ENCODE measurements at regions not wholly inside any gene's neighbourhood (a gene's known extent, or its start where the extent isn't known, plus 50 kb on each side); places are given as distances from the start of the nearest gene placed in this dataset.

GRCh38 chr7:97468493-97468892 lies 263.4 kb upstream of the TAC1 start:
- TF ChIP-seq EZH2 (IDR thresholded peaks at IDR 0.05; ENCODE audit: borderline replicate concordance, control insufficient read depth, low read depth, low read length) = no peak
- no peak for TF ChIP-seq MEF2B (IDR thresholded peaks at IDR 0.05; ENCODE audit: partially characterized antibody, poor library complexity, severe bottlenecking)
- TF ChIP-seq, protein P1, sequence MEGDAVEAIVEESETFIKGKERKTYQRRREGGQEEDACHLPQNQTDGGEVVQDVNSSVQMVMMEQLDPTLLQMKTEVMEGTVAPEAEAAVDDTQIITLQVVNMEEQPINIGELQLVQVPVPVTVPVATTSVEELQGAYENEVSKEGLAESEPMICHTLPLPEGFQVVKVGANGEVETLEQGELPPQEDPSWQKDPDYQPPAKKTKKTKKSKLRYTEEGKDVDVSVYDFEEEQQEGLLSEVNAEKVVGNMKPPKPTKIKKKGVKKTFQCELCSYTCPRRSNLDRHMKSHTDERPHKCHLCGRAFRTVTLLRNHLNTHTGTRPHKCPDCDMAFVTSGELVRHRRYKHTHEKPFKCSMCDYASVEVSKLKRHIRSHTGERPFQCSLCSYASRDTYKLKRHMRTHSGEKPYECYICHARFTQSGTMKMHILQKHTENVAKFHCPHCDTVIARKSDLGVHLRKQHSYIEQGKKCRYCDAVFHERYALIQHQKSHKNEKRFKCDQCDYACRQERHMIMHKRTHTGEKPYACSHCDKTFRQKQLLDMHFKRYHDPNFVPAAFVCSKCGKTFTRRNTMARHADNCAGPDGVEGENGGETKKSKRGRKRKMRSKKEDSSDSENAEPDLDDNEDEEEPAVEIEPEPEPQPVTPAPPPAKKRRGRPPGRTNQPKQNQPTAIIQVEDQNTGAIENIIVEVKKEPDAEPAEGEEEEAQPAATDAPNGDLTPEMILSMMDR (IDR thresholded peaks at IDR 0.05 in 2 of 3, conservative IDR thresholded peaks at IDR 0.05 in 1 of 3; ENCODE audit: control insufficient read depth in 2 of 3, extremely low read depth in 1 of 3, insufficient read depth in 1 of 3, low read depth in 3 of 3, low read length in 3 of 3) = no peak
- TF ChIP-seq TARDBP (IDR thresholded peaks at IDR 0.05; ENCODE audit: borderline replicate concordance) = no peak
- no peak for TF ChIP-seq HDAC6 (IDR thresholded peaks at IDR 0.05; ENCODE audit: unreplicated experiment)
- no peak for TF ChIP-seq NKRF (conservative IDR thresholded peaks at IDR 0.05)
- TF ChIP-seq, protein P2, sequence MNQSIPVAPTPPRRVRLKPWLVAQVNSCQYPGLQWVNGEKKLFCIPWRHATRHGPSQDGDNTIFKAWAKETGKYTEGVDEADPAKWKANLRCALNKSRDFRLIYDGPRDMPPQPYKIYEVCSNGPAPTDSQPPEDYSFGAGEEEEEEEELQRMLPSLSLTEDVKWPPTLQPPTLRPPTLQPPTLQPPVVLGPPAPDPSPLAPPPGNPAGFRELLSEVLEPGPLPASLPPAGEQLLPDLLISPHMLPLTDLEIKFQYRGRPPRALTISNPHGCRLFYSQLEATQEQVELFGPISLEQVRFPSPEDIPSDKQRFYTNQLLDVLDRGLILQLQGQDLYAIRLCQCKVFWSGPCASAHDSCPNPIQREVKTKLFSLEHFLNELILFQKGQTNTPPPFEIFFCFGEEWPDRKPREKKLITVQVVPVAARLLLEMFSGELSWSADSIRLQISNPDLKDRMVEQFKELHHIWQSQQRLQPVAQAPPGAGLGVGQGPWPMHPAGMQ (IDR thresholded peaks at IDR 0.05; ENCODE audit: borderline replicate concordance) = no peak

Data from GM12878 (cell line).